ENCODE measurements at regions not wholly inside any gene's neighbourhood (a gene's known extent, or its start where the extent isn't known, plus 50 kb on each side); places are given as distances from the start of the nearest gene placed in this dataset.

GRCh38 chr5:105695941-105696340 is 1974.8 kb downstream of the EFNA5 start:
- POLR2A ChIA-PET = no interaction called here
- H3K27me3 Mint-ChIP-seq = no peaks in the 10 kb centered on the region
- no peak overlapping the region for H3K27ac Mint-ChIP-seq
- H3K36me3 Mint-ChIP-seq = peaks cover 0 to under 1% (median 0%) of the 10 kb centered on the region in 3 donors
- H3K9me3 Mint-ChIP-seq = peaks cover under 1 to 39% (median 9%) of the 10 kb centered on the region in 9 donors
- DNase-seq = no peak
- no peaks in the 10 kb centered on the region for H3K4me1 Mint-ChIP-seq
- ATAC-seq = no peak
- H3K4me3 Mint-ChIP-seq = no peak overlapping the region

DNA sequence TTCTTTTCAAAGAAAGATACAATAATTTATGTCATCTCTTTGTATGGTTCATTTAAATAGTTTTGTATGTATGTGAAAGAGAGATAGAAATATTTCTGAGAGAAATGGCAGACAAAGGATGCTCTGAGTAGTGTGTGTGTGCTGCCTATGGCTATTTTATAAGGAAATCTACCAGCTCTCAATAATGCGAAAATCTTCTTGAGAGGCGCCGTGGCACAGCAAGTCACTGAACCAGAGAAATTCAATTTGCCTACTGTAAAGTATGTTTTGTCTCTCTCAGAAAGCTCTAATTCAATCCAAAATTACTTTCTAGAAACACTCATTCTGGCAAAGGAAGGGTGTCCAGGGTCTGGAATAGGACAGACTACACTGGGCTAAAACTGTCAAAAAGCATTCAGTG is 1981.1 kb downstream of the EFNA5 start:
- Mint-ChIP-seq H3K27me3 (no peaks in the 10 kb centered on the region), H3K4me3 (no peak overlapping the region), H3K4me1 (no peaks in the 10 kb centered on the region), H3K9me3 (peaks cover 0 to 7% (median 0%) of the 10 kb centered on the region in 9 donors), H3K36me3 (no peaks in the 10 kb centered on the region), H3K27ac (no peak overlapping the region)
- POLR2A ChIA-PET = no interaction called here
- ATAC-seq = no peak
- no peak for DNase-seq

DNA sequence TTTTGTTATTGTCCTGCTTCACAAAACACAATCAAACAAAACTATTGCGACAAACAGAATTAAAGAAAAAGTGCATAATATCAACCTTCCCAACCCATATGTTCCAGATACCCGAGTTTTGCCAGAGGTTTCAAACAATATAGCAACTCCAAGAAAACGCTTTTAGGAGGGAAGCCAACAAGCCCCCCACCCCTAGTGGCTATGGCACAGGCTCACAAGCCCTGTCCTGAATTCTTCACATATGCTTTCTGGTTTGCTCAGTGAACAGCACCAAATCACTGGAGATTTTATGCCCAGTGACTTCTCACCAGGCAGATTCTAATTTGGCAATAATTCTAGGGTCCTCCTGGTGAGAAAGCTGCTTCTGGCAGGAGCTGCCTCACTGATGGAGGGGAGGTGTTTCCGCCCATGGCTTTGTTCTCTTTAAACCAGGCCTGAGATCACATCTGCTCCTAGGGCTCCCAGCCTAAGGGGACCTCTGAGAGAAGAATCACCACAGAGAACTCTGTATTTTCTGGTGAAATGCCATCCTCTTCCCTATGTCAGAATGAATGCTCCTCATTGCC is 1982.4 kb downstream of the EFNA5 start:
- DNase-seq (no peak), ATAC-seq (no peak)
- Mint-ChIP-seq H3K4me1 (no peaks in the 10 kb centered on the region), H3K36me3 (no peaks in the 10 kb centered on the region), H3K9me3 (peaks cover 0 to 11% (median 2%) of the 10 kb centered on the region in 9 donors), H3K4me3 (no peak overlapping the region), H3K27ac (no peak overlapping the region), H3K27me3 (no peaks in the 10 kb centered on the region)
- POLR2A ChIA-PET = no interaction called here

- Mint-ChIP-seq H3K4me1 (no peaks in the 10 kb centered on the region), H3K9me3 (peaks cover 0 to 11% (median 0%) of the 10 kb centered on the region in 9 donors), H3K36me3 (no peaks in the 10 kb centered on the region), H3K4me3 (no peak overlapping the region), H3K27ac (no peak overlapping the region), H3K27me3 (no peaks in the 10 kb centered on the region)
- no peak for ATAC-seq
- DNase-seq = no peak
- POLR2A ChIA-PET = no interaction called here
These were observed 1983.2 kb downstream of the EFNA5 start for GRCh38 chr5:105687493-105687892.

- no peak overlapping the region for H3K27ac Mint-ChIP-seq
- H3K9me3 Mint-ChIP-seq = peaks cover 0 to 14% (median 2%) of the 10 kb centered on the region in 9 donors
- no peak overlapping the region for H3K4me3 Mint-ChIP-seq
- ATAC-seq = no peak
- DNase-seq = no peak
- no peaks in the 10 kb centered on the region for H3K4me1 Mint-ChIP-seq
- POLR2A ChIA-PET = no interaction called here
- no peaks in the 10 kb centered on the region for H3K36me3 Mint-ChIP-seq
- no peaks in the 10 kb centered on the region for H3K27me3 Mint-ChIP-seq
These were observed 1984.9 kb downstream of the EFNA5 start for GRCh38 chr5:105685884-105686283.

DNA sequence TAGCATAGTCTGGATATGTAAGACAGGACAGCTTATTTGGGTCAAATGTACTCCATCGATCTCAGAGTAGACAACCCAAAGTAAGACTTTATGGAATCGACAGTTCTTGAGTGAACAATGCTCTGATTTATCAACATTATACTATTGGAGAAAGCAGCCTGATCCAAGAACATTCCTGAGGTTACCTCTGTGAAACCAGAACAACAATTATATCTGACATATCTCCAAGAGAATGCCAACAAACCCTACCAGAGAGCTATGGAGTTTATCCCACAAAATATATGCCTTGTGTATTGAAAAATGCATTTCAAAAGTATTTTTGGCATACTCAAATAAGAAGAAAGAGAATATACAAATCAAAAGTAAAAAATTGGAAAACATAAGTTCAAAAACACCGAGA is 1985.9 kb downstream of the EFNA5 start:
- DNase-seq = no peak
- ATAC-seq = no peak
- H3K4me3 Mint-ChIP-seq = no peak overlapping the region

DNA sequence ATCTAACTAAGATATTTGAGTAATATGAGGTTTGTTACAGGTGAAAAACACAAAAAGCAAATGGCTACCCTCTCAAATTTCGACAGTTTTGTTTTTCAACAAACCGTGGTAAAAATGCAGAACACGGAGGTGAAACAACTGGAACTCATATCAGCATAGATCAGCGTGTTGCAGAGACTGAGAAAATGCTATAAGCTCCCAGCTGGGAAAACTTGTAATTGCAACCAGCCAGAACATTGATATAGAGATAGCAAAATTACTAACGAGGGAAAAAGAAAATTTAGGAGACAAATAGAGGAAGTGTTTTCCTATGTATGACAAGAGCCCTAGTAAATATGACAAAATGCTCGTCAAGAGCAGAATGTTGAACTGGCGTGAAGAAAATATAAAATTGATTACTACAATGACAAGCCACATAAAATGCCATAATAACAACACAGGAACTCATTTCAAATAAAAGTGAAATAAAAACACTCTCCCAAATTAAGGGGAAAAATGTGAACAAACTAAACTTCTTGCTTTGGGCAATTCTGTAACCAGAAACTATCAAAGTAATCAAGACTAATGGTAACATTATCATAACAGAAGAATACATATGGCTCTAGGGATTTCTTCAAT is 1989.8 kb downstream of the EFNA5 start:
- POLR2A ChIA-PET = no interaction called here
- Mint-ChIP-seq H3K9me3 (peaks cover 0 to 11% (median 7%) of the 10 kb centered on the region in 9 donors), H3K27ac (no peak overlapping the region)

More for the DNA sequence above, 1985.9 kb downstream of the EFNA5 start:
- H3K4me1 Mint-ChIP-seq = no peaks in the 10 kb centered on the region
- H3K27ac Mint-ChIP-seq = no peak overlapping the region
- H3K27me3 Mint-ChIP-seq = no peaks in the 10 kb centered on the region
- peaks cover 0 to 14% (median 3%) of the 10 kb centered on the region in 9 donors for H3K9me3 Mint-ChIP-seq
- H3K36me3 Mint-ChIP-seq = no peaks in the 10 kb centered on the region
- POLR2A ChIA-PET = no interaction called here

DNA sequence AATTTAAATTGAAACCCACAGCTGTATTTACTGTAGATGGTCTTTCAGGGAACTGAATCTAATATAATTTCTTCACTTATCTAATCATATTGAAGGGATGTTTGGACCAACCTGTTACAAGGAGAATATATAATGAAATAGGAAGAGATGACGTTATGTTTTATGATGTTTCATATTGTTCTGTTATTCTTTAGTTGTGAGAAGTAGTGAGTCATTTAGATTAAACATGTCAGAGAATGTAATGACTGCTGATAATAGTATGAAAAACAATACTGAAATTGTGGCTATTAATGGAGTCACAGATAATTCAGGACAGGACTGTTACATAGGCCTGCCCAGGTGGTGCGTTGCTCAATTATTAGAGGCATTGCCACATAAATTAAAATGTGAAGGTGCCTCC is 1993.4 kb downstream of the EFNA5 start:
- Mint-ChIP-seq H3K9me3 (peaks cover 0 to 11% (median 5%) of the 10 kb centered on the region in 9 donors), H3K4me1 (no peaks in the 10 kb centered on the region), H3K4me3 (no peak overlapping the region), H3K27ac (no peak overlapping the region), H3K27me3 (no peaks in the 10 kb centered on the region), H3K36me3 (no peaks in the 10 kb centered on the region)
- ATAC-seq (no peak), DNase-seq (no peak)
- POLR2A ChIA-PET = no interaction called here

More for the DNA sequence above, 1989.8 kb downstream of the EFNA5 start:
- no peak overlapping the region for H3K4me3 Mint-ChIP-seq
- H3K36me3 Mint-ChIP-seq = no peaks in the 10 kb centered on the region
- no peak for ATAC-seq
- H3K4me1 Mint-ChIP-seq = no peaks in the 10 kb centered on the region
- no peak for DNase-seq
- no peaks in the 10 kb centered on the region for H3K27me3 Mint-ChIP-seq

GRCh38 chr5:105670596-105670995 is 2000.1 kb downstream of the EFNA5 start:
- ATAC-seq = no peak
- Mint-ChIP-seq H3K4me1 (no peaks in the 10 kb centered on the region), H3K4me3 (no peak overlapping the region), H3K27me3 (no peaks in the 10 kb centered on the region), H3K27ac (no peak overlapping the region), H3K9me3 (peaks cover 7 to 40% (median 16%) of the 10 kb centered on the region in 9 donors), H3K36me3 (peaks cover 0 to 5% (median 0%) of the 10 kb centered on the region in 3 donors)
- DNase-seq = no peak
- POLR2A ChIA-PET = no interaction called here

GRCh38 chr5:105663671-105664070 is 2007.1 kb downstream of the EFNA5 start:
- Mint-ChIP-seq H3K27ac (no peak overlapping the region), H3K9me3 (peaks cover 0 to 38% (median 11%) of the 10 kb centered on the region in 9 donors), H3K36me3 (peaks cover 0 to under 1% (median 0%) of the 10 kb centered on the region in 3 donors), H3K4me3 (no peak overlapping the region), H3K4me1 (no peaks in the 10 kb centered on the region), H3K27me3 (no peaks in the 10 kb centered on the region)
- no peak for DNase-seq
- ATAC-seq = no peak
- POLR2A ChIA-PET = no interaction called here

DNA sequence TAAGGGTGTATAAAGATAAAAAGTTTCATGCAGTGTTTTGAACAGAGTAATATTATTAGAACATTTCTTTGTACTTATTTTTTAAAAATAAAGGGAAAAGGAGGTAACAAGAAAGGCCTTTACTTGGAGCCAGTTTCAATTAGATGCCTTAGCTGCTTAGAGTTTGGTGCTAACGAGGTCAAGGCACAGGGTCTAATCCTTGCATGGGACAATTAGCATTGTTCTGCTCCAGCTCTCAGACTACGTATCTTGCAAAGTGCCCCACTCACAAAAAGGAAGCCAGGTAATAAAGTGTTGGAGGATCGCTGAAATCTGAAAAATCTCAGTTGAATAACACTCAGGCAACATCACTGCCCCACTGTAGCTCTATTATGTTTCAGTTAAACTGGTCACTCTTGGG is 2011.3 kb downstream of the EFNA5 start:
- POLR2A ChIA-PET = no interaction called here
- H3K36me3 Mint-ChIP-seq = no peaks in the 10 kb centered on the region
- H3K9me3 Mint-ChIP-seq = peaks cover 0 to 7% (median under 1%) of the 10 kb centered on the region in 9 donors
- H3K27ac Mint-ChIP-seq = no peak overlapping the region
- H3K4me3 Mint-ChIP-seq = no peak overlapping the region
- H3K4me1 Mint-ChIP-seq = no peaks in the 10 kb centered on the region
- H3K27me3 Mint-ChIP-seq = no peaks in the 10 kb centered on the region
- no peak for DNase-seq
- ATAC-seq = no peak

DNA sequence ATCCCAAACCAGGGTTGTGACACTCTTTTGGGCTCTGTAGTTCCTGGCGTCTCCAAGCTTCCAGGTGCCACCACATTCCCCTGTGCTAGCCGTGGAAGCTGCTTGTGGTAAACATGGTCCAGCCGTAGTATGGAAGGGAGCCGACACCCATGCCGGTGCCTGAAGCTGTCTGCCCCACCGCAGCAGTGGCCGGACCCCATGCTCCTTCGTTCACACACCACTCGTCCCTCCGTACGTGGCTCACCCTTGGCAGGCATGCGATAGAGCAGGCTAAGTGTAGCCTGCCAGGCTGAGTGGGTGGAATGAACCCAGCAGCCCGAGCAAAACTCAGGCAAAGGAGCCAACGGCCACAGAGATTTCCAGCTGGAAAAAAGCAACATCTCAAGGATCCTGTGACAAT is 2030.4 kb downstream of the EFNA5 start:
- Mint-ChIP-seq H3K36me3 (no peaks in the 10 kb centered on the region), H3K4me1 (no peaks in the 10 kb centered on the region), H3K9me3 (peaks cover 0 to 15% (median 2%) of the 10 kb centered on the region in 9 donors), H3K4me3 (no peak overlapping the region), H3K27me3 (no peaks in the 10 kb centered on the region), H3K27ac (no peak overlapping the region)
- DNase-seq = no peak
- POLR2A ChIA-PET = no interaction called here
- ATAC-seq = no peak

GRCh38 chr5:105639511-105639910 is 2031.2 kb downstream of the EFNA5 start:
- peaks cover 0 to 12% (median 2%) of the 10 kb centered on the region in 9 donors for H3K9me3 Mint-ChIP-seq
- POLR2A ChIA-PET = no interaction called here
- DNase-seq (no peak), ATAC-seq (no peak)
- H3K27me3 Mint-ChIP-seq = no peaks in the 10 kb centered on the region
- no peak overlapping the region for H3K27ac Mint-ChIP-seq
- H3K4me3 Mint-ChIP-seq = no peak overlapping the region
- no peaks in the 10 kb centered on the region for H3K4me1 Mint-ChIP-seq
- H3K36me3 Mint-ChIP-seq = no peaks in the 10 kb centered on the region

DNA sequence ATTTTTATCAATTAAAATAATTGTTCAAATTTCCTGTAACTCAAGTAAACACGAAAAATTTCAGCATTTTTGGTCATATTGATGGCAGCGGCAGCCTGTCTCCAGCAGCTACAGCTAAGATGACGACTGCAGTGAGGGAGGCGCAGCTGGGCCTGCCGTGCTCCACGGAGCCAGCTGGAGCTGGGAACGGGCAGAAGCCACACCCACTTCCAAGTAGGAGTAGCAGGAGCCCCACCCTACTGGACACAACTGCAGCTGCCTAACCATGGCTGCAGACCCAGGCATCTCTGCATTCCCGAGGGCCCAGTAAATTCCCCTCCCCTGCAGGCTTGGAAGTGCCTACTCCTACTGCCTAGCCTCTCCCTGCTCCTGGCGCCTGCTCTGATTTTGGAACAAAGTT is 2031.7 kb downstream of the EFNA5 start:
- H3K4me1 Mint-ChIP-seq = no peaks in the 10 kb centered on the region
- no peaks in the 10 kb centered on the region for H3K27me3 Mint-ChIP-seq
- H3K4me3 Mint-ChIP-seq = no peak overlapping the region
- POLR2A ChIA-PET = no interaction called here
- ATAC-seq (no peak), DNase-seq (no peak)
- H3K36me3 Mint-ChIP-seq = no peaks in the 10 kb centered on the region
- H3K27ac Mint-ChIP-seq = no peak overlapping the region
- H3K9me3 Mint-ChIP-seq = peaks cover 0 to 12% (median 2%) of the 10 kb centered on the region in 9 donors

Data from naive thymus-derived CD8-positive, alpha-beta T cell (primary cell).